HG03571 (cell line): ENCODE measurements at regions not wholly inside any gene's neighbourhood (a gene's known extent, or its start where the extent isn't known, plus 50 kb on each side); places are given as distances from the start of the nearest gene placed in this dataset.

Source experiments
- ATAC-seq: cut with Tn5 transposase; IDR thresholded peaks from one replicate; pipeline ENCODE4 v1.9.1; 2021; ENCODE audit not compliant: unreplicated experiment

GRCh38 chr6:63371104-63371715 lies 51.4 kb upstream of the LGSN start:
- no peak for ATAC-seq

- no peak for ATAC-seq
Observed at GRCh38 chr6:63372951-63373533, 53.3 kb upstream of the LGSN start.

GRCh38 chr6:63389191-63389844 lies 69.5 kb upstream of the LGSN start:
- ATAC-seq = no peak

DNA sequence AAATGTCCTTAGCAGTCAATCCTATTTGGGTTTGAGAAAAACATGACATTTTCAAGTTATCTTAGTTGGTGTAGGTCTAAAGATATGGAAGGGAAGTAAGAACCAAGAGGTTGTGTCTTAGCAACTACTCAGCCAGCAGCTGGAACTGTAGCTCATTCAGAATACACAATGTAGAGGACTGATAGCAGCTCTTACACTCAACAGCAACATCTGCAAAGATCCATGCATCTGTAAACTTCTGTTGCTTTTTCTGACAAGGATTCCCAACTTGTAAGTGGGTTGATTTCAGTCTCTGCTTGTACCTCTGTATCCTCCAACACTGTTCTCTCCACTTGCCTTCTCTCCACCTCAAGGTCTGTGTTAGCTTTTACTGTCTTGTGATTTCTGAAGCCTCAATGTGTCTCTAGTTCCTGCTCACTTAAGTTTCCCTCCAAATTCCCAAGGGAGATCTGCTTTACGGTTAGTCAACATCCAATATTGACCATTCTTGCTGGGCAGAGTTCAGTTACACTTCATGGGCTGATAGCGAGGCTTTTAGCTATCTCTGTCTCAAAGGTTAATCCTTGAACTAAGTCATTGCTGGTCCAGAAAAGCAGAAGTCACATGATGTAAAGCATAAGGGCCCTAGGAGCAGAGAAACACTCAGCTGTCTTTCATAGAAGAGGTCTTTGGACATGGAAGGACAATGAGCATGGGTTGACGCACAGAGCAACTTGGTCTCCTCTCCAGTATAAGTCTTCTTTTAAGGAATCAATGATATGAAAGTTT lies 71.6 kb upstream of the LGSN start:
- ATAC-seq = no peak

GRCh38 chr6:63392092-63392724 lies 72.4 kb upstream of the LGSN start:
- no peak for ATAC-seq

GRCh38 chr6:63394656-63395308 lies 75.0 kb upstream of the LGSN start:
- ATAC-seq = no peak

- no peak for ATAC-seq
Observed at GRCh38 chr6:63395381-63395780, 75.6 kb upstream of the LGSN start.

- no peak for ATAC-seq
Observed at GRCh38 chr6:63403725-63404124, 83.9 kb upstream of the LGSN start.

- ATAC-seq = no peak
Observed at GRCh38 chr6:63410435-63411426, 90.9 kb upstream of the LGSN start.

- no peak for ATAC-seq
Observed at GRCh38 chr6:63415286-63415685, 95.5 kb upstream of the LGSN start.

GRCh38 chr6:63418741-63419140 lies 99.0 kb upstream of the LGSN start:
- ATAC-seq = no peak

GRCh38 chr6:63424636-63425035 lies 104.9 kb upstream of the LGSN start:
- ATAC-seq = no peak

DNA sequence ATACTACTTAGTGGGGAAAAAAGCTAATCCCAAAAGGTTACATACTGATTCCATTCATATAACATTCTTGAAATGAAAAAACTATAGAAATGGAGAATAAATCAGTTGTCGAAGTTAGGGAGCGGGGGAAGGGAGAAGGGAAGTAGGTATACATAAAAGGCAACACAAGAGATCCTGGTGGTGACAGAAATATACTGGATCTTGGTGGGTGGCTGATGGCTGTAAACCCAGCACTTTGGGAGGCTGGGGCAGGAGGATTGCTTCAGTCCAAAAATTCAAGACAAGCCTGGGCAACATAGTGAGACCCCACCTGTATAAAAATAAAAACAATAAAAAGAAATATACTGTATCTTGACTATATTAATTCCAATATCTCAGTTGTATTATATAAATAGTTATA lies 105.7 kb upstream of the LGSN start:
- ATAC-seq = no peak

DNA sequence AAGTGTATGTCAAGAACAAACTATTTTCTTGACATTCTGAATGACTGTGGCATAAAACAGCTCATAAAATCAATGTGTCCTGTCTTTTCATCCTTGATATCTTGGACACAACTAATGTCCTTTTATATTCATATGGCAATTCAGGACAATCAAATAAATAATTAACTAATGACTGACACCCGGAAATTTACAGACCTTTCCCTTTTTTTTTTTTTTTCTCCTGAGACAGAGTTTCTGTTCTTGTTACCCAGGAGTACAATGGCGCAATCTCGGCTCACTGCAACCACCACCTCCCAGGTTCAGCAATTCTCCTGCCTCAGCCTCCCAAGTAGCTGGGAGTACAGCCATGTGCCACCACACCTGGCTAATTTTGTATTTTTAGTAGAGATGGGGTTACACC lies 107.1 kb upstream of the LGSN start:
- no peak for ATAC-seq

DNA sequence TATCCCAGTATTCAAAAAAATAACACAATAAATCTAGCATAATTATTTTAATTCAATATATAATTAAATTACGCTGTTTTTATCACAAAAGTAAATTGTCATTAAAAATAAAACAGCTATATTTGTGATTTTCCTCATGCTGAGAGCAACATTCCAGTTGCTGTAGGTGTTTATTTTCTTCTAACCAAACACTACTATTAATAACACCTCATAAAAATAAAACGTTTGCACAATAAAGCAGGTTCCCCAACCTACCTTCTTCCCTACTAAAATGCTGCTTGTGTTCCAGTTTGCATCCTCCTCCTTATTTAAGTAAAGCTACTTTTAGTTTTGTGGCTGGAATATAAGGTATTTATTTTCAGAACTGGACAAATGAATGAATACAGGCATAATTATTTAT lies 108.2 kb upstream of the LGSN start:
- ATAC-seq = no peak

DNA sequence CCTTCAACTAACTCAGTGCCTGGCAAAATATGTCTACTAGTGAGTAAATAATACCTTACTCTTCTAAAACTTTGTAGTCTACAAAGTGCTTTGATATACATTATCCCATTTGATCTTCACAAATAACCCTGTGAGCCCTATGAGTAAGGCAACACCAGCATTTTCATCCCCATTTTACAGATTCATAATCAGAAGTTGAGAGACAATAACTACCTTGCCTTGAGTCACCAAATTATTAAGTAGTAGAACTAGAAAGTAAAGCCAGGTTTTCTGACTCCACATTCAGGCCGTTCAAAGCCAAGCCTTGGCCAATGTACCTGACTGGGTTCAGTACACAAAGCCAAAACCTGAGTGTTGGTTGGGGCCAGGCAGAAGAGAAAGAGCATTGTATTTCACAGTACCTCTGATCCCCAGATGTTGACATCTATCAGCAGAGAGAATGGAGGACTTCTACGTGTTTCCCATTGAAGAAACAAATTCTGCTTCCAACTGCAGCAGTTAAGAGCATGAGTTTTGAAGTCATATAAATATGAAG lies 111.3 kb upstream of the LGSN start:
- ATAC-seq = no peak

DNA sequence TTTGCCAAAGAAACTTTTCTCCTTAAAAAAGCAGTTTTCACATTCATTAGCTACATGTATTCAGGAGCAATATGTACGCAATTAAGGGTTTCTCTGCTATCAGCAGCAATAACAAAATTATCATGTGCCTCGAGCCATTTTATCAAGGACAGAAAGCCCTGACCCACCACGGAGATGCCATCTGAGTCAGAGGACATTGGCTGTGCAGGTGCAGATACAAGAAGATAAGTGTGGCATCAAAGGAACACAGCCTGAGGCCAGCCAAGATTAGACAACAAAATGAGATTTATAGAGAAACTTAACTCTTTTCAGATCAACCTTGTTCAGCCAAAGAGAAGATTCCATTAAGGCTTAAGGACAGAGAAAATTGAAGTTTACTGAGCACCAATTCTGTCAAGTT lies 115.2 kb upstream of the LGSN start:
- ATAC-seq = no peak

- no peak for ATAC-seq
Observed at GRCh38 chr6:63436356-63436755, 116.6 kb upstream of the LGSN start.

GRCh38 chr6:63437058-63437457 lies 117.3 kb upstream of the LGSN start:
- ATAC-seq = no peak

GRCh38 chr6:63440057-63440456 lies 120.3 kb upstream of the LGSN start:
- no peak for ATAC-seq
